ENCODE measurements at regions not wholly inside any gene's neighbourhood (a gene's known extent, or its start where the extent isn't known, plus 50 kb on each side); places are given as distances from the start of the nearest gene placed in this dataset.

DNA sequence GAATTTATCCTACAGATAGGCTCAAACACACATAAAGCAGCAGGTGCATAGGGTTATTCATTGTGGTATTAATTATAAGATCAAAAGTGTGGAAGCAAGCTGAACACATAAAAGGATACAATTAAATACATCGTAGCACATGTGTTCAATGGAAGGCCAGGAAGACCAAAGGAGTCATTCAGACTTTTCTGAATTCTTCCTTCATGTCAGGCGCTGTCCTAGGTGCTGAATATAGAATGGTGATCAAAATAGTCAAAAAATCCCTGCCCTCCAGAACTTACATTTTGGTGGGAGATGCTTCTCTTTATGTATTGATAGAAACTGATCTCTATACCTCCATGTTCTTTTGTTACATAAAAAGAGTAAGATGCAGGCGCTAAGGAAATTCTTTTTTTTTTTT is 439.0 kb upstream of the ASIC2 start:
- no peak for TF ChIP-seq YY1 (IDR thresholded peaks at IDR 0.05; ENCODE audit: insufficient read depth, insufficient read length)
- TF ChIP-seq ZNF274 (IDR thresholded peaks at IDR 0.05; ENCODE audit: low read depth, low read length), result no peak
- no peak for TF ChIP-seq SUZ12 (IDR thresholded peaks at IDR 0.05; ENCODE audit: extremely low read depth, insufficient read depth, insufficient read length)
